ENCODE measurements at regions not wholly inside any gene's neighbourhood (a gene's known extent, or its start where the extent isn't known, plus 50 kb on each side); places are given as distances from the start of the nearest gene placed in this dataset.

GRCh38 chr16:77536809-77537208 lies 102.0 kb upstream of the ADAMTS18 start:
- no peak for DNase-seq (ENCODE audit: low read depth)
- H3K4me3 ChIP-seq (ENCODE audit: low read depth, low read length), result no peak overlapping the region
- TF ChIP-seq, protein P1, sequence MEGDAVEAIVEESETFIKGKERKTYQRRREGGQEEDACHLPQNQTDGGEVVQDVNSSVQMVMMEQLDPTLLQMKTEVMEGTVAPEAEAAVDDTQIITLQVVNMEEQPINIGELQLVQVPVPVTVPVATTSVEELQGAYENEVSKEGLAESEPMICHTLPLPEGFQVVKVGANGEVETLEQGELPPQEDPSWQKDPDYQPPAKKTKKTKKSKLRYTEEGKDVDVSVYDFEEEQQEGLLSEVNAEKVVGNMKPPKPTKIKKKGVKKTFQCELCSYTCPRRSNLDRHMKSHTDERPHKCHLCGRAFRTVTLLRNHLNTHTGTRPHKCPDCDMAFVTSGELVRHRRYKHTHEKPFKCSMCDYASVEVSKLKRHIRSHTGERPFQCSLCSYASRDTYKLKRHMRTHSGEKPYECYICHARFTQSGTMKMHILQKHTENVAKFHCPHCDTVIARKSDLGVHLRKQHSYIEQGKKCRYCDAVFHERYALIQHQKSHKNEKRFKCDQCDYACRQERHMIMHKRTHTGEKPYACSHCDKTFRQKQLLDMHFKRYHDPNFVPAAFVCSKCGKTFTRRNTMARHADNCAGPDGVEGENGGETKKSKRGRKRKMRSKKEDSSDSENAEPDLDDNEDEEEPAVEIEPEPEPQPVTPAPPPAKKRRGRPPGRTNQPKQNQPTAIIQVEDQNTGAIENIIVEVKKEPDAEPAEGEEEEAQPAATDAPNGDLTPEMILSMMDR (IDR thresholded peaks at IDR 0.05; ENCODE audit: low read depth, low read length, missing control alignments), result no peak
- in situ Hi-C loops (cut with HindIII; ENCODE audit: low sequenced_read_pairs), result no loop called here

DNA sequence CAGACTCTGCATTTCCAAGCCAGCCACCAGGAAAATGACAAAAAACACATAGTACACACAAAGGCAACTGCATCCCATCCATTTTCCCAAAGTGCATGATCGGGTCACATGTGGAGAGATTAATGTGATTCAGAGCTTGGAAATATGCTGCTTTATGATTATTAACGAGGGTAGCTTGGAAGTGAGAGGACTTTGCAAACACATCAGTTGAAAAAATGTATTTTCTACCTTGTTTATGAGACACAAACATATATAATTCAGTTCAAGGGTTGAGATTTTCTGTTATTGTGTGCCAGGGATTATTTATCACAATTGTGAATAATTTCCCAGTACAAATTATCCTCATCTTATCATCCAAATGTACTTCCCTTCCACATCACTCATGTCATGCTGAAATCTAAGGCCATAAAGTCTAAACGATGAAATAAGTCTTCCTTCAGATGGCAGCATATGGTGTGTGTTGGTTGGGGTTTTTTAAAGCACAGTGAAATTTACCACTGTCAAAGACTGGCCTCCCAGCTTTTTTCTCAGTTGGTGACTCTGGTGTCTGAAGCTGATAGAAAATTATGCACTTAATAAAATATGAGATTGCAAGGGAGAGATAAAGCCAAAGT lies 104.7 kb upstream of the ADAMTS18 start:
- no peak for DNase-seq (ENCODE audit: low read depth)
- no peak overlapping the region for H3K4me3 ChIP-seq (ENCODE audit: low read depth, low read length)
- TF ChIP-seq, protein P1 (IDR thresholded peaks at IDR 0.05; ENCODE audit: low read depth, low read length, missing control alignments), result no peak
- in situ Hi-C loops (cut with HindIII; ENCODE audit: low sequenced_read_pairs), result no loop called here

DNA sequence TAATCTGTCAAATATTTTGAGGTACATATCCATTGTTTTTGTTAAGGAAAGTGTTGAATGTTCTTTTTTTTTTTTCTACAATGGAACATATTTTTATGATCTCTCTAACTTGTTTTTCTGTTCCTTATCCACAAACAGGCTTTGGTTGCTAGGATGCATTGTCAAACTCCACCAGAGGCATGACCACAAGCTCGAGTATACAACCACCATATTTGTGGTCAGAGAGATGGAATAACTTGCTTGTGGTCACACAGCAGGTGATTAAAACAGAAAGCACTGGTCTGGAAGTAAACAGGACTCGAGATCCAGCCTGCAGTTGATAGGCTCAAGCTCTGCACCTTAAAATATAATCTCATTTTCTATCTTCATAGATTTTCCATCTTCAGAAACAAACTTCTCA lies 105.8 kb upstream of the ADAMTS18 start:
- DNase-seq (ENCODE audit: low read depth), result peak; percentile 98
- TF ChIP-seq, protein P1 (IDR thresholded peaks at IDR 0.05; ENCODE audit: low read depth, low read length, missing control alignments), result no peak

DNA sequence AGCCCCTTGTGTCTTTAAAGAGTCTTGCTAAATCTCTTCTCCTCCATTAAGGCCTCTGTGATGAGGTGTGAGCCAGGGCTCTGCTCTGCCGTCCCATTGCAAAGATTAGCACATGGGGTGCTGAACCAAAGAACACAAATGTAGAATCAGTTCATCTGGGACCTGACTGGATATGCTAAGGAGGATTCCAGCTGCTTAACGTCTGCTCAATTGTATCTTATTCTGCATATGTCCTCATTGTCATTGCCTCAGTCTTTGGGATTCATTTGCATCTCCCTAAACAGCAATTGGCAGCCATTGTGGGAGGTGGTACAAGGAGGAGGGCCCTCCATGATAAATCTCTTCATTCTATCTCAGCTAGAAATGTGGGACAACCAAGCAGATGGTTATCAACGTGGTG lies 106.3 kb upstream of the ADAMTS18 start:
- no peak overlapping the region for H3K4me3 ChIP-seq (ENCODE audit: low read depth, low read length)
- DNase-seq (ENCODE audit: low read depth), result no peak
- in situ Hi-C loops (cut with HindIII; ENCODE audit: low sequenced_read_pairs), result no loop called here
- TF ChIP-seq, protein P1 (IDR thresholded peaks at IDR 0.05; ENCODE audit: low read depth, low read length, missing control alignments), result no peak

More for the DNA sequence above, 105.8 kb upstream of the ADAMTS18 start:
- no peak overlapping the region for H3K4me3 ChIP-seq (ENCODE audit: low read depth, low read length)
- in situ Hi-C loops (cut with HindIII; ENCODE audit: low sequenced_read_pairs), result no loop called here

GRCh38 chr16:77548151-77548550 lies 113.3 kb upstream of the ADAMTS18 start:
- no peak overlapping the region for H3K4me3 ChIP-seq (ENCODE audit: low read depth, low read length)
- in situ Hi-C loops (cut with HindIII; ENCODE audit: low sequenced_read_pairs), result no loop called here
- TF ChIP-seq, protein P1 (IDR thresholded peaks at IDR 0.05; ENCODE audit: low read depth, low read length, missing control alignments), result no peak
- DNase-seq (ENCODE audit: low read depth), result no peak

DNA sequence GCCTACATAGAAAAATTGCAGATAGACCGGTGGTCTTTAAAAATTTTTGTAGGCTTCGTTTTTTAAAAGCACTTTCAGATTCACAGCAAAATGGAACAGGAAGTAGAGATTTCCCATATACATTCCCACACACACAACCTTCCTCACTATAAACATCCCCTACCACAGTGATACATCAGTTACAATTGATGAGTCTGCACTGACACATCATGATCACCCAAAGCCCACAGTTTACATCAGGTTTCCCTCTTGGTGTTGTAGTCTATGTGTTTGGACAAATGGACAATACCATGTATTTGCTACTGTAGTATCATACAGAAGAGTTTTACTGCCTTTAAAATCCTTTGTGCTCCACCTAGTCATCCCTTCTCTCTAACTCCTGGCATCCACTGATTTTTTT lies 113.9 kb upstream of the ADAMTS18 start:
- in situ Hi-C loops (cut with HindIII; ENCODE audit: low sequenced_read_pairs), result no loop called here
- H3K4me3 ChIP-seq (ENCODE audit: low read depth, low read length), result no peak overlapping the region

More for the DNA sequence above, 113.9 kb upstream of the ADAMTS18 start:
- no peak for DNase-seq (ENCODE audit: low read depth)
- TF ChIP-seq, protein P1 (IDR thresholded peaks at IDR 0.05; ENCODE audit: low read depth, low read length, missing control alignments), result no peak

Data from astrocyte of the cerebellum (primary cell).